ENCODE measurements at regions not wholly inside any gene's neighbourhood (a gene's known extent, or its start where the extent isn't known, plus 50 kb on each side); places are given as distances from the start of the nearest gene placed in this dataset.

DNA sequence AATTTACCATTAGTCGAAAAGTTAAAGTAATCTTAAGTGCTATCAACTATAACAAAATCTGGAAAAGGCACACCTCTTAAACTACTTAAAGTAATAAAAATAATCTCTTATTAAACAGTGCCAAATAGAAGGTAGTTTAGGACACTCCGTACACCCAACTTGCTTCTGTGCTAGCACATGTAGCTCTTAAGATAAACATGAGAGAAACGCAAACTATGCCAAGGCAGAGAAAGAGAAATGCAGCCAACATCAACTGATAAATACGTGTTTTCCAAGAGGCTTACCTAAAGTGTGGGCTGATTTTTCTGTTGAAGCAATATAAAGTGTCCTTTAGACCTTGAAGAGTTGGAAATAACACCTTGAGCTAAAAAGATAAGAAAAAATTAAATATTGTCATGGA is 480.6 kb upstream of the DAB2 start:
- Mint-ChIP-seq H3K27me3 (peaks cover 37 to 40% of the 10 kb centered on the region in 2 donors), H3K4me1 (no peaks in the 10 kb centered on the region), H3K4me3 (no peak overlapping the region), H3K9me3 (peaks cover 0 to 7% (median 6%) of the 10 kb centered on the region in 3 donors), H3K27ac (no peak overlapping the region), H3K36me3 (no peaks in the 10 kb centered on the region)
- no peak for DNase-seq
- WGBS (ENCODE audit: insufficient coverage): 100% methylated on average over 1 of the region's 4 CpGs
- Histone ChIP-seq H3K4me3 (ENCODE audit: control insufficient read depth in 1 of 2, extremely low read depth in 1 of 2, low read length in 1 of 2) (no peak overlapping the region), H3K36me3 (ENCODE audit: control insufficient read depth in 2 of 2, extremely low read depth in 1 of 2, insufficient read depth in 1 of 2, low read length in 1 of 2) (no peaks in the 10 kb centered on the region), H3K4me1 (ENCODE audit: control insufficient read depth in 1 of 2, extremely low read depth in 1 of 2, insufficient read depth in 2 of 2, low read length in 2 of 2) (no peaks in the 10 kb centered on the region), H3K9me3 (no peaks in the 10 kb centered on the region), H3K27me3 (replicated peaks in 1 of 2; ENCODE audit: control insufficient read depth in 2 of 2, extremely low read depth in 1 of 2, insufficient read depth in 2 of 2, low read length in 1 of 2) (peaks cover 0 to 12% of the 10 kb centered on the region in 2 experiments), H3K27ac (ENCODE audit: low read length) (no peak overlapping the region)
- ChIA-PET POLR2A (no interaction called here), CTCF (no interaction called here)
- no peak for ATAC-seq (replicated peaks in 1 of 4)

- Mint-ChIP-seq H3K27me3 (peaks cover 30 to 36% of the 10 kb centered on the region in 2 donors), H3K36me3 (no peaks in the 10 kb centered on the region), H3K27ac (no peak overlapping the region), H3K4me3 (no peak overlapping the region), H3K9me3 (no peaks in the 10 kb centered on the region), H3K4me1 (no peaks in the 10 kb centered on the region)
- Histone ChIP-seq H3K4me3 (ENCODE audit: control insufficient read depth in 1 of 2, extremely low read depth in 1 of 2, low read length in 1 of 2) (no peak overlapping the region), H3K36me3 (ENCODE audit: control insufficient read depth in 2 of 2, extremely low read depth in 1 of 2, insufficient read depth in 1 of 2, low read length in 1 of 2) (no peaks in the 10 kb centered on the region), H3K27me3 (replicated peaks in 1 of 2; ENCODE audit: control insufficient read depth in 2 of 2, extremely low read depth in 1 of 2, insufficient read depth in 2 of 2, low read length in 1 of 2) (peaks cover 0 to 9% of the 10 kb centered on the region in 2 experiments), H3K27ac (ENCODE audit: low read length) (no peak overlapping the region), H3K9me3 (no peaks in the 10 kb centered on the region), H3K4me1 (ENCODE audit: control insufficient read depth in 1 of 2, extremely low read depth in 1 of 2, insufficient read depth in 2 of 2, low read length in 2 of 2) (no peaks in the 10 kb centered on the region)
- CTCF ChIA-PET: no interaction called here
- POLR2A ChIA-PET: no interaction called here
- DNase-seq (no peak), ATAC-seq (replicated peaks in 1 of 4) (no peak)
- WGBS (ENCODE audit: insufficient coverage): 100% methylated on average over 1 of the region's 2 CpGs
These were observed 477.8 kb upstream of the DAB2 start for GRCh38 chr5:39902626-39903025.

- no peaks in the 10 kb centered on the region for H3K9me3 ChIP-seq
- no peak for DNase-seq
- no peak for ATAC-seq (replicated peaks in 1 of 4)
- no peak overlapping the region for H3K27ac ChIP-seq (ENCODE audit: low read length)
- H3K4me1 ChIP-seq (ENCODE audit: control insufficient read depth in 1 of 2, extremely low read depth in 1 of 2, insufficient read depth in 2 of 2, low read length in 2 of 2): no peaks in the 10 kb centered on the region
- ChIA-PET POLR2A (no interaction called here), CTCF (no interaction called here)
- peaks cover 13 to 26% of the 10 kb centered on the region in 2 donors for H3K27me3 Mint-ChIP-seq
- H3K4me3 ChIP-seq (ENCODE audit: control insufficient read depth in 1 of 2, extremely low read depth in 1 of 2, low read length in 1 of 2): no peak overlapping the region
- no peak overlapping the region for H3K4me3 Mint-ChIP-seq
- no peaks in the 10 kb centered on the region for H3K36me3 ChIP-seq (ENCODE audit: control insufficient read depth in 2 of 2, extremely low read depth in 1 of 2, insufficient read depth in 1 of 2, low read length in 1 of 2)
- no peaks in the 10 kb centered on the region for H3K36me3 Mint-ChIP-seq
- H3K9me3 Mint-ChIP-seq: no peaks in the 10 kb centered on the region
- peaks cover 0 to 2% of the 10 kb centered on the region in 2 experiments for H3K27me3 ChIP-seq (replicated peaks in 1 of 2; ENCODE audit: control insufficient read depth in 2 of 2, extremely low read depth in 1 of 2, insufficient read depth in 2 of 2, low read length in 1 of 2)
- H3K27ac Mint-ChIP-seq: no peak overlapping the region
- no peaks in the 10 kb centered on the region for H3K4me1 Mint-ChIP-seq
- WGBS (ENCODE audit: insufficient coverage): no CpG with 5 or more reads among the region's 1 CpG
These were observed 474.0 kb upstream of the DAB2 start for GRCh38 chr5:39898731-39899130.

DNA sequence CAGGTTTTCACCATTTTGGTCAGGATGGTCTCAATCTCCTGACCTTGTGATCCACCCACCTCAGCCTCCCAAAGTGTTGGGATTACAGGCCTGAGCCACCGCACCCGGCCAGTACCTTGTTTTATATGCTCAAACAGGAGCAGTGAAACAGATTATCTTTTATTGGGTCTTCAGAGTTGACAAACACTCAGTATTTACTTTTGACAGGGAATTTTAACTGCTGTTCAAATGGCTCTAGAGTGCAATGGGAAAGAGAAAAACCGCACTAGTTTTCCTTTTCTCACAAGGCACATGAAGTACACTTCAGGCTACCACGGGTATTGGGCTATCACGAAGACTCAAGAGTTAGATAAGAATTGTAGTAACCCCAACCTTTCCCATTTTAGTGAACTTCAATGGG is 471.9 kb upstream of the DAB2 start:
- Mint-ChIP-seq H3K4me3 (no peak overlapping the region), H3K27me3 (peaks cover 3 to 18% of the 10 kb centered on the region in 2 donors), H3K36me3 (no peaks in the 10 kb centered on the region), H3K9me3 (no peaks in the 10 kb centered on the region), H3K4me1 (no peaks in the 10 kb centered on the region), H3K27ac (no peak overlapping the region)
- Histone ChIP-seq H3K27me3 (replicated peaks in 1 of 2; ENCODE audit: control insufficient read depth in 2 of 2, extremely low read depth in 1 of 2, insufficient read depth in 2 of 2, low read length in 1 of 2) (no peaks in the 10 kb centered on the region), H3K4me1 (ENCODE audit: control insufficient read depth in 1 of 2, extremely low read depth in 1 of 2, insufficient read depth in 2 of 2, low read length in 2 of 2) (no peaks in the 10 kb centered on the region), H3K27ac (ENCODE audit: low read length) (no peak overlapping the region), H3K9me3 (no peaks in the 10 kb centered on the region), H3K36me3 (ENCODE audit: control insufficient read depth in 2 of 2, extremely low read depth in 1 of 2, insufficient read depth in 1 of 2, low read length in 1 of 2) (no peaks in the 10 kb centered on the region), H3K4me3 (ENCODE audit: control insufficient read depth in 1 of 2, extremely low read depth in 1 of 2, low read length in 1 of 2) (no peak overlapping the region)
- no CpG with 5 or more reads among the region's 5 CpGs for WGBS (ENCODE audit: insufficient coverage)
- ChIA-PET POLR2A (no interaction called here), CTCF (no interaction called here)
- DNase-seq (no peak), ATAC-seq (replicated peaks in 1 of 4) (no peak)

DNA sequence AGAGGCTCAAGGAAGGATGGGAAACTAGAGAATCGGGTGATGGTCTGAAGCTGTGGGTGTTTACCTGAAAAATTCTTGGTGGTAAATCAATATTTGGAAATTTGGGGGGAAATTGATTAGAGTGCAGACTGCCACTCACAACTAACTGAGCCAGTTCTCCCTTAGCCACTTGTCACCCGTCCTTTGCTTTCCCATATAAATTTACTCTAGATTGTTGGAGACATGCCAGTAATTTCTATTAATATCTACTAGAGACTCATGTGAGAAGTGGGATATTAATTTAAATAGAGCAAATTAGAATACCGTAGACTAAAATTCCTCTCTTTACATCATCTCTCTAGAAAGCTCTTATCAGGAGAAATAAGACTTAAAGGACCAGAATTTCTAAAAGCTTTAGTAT is 471.3 kb upstream of the DAB2 start:
- WGBS (ENCODE audit: insufficient coverage): no CpG with 5 or more reads among the region's 3 CpGs
- Mint-ChIP-seq H3K27ac (no peak overlapping the region), H3K9me3 (no peaks in the 10 kb centered on the region), H3K36me3 (no peaks in the 10 kb centered on the region), H3K4me3 (no peak overlapping the region), H3K27me3 (peaks cover 3 to 17% of the 10 kb centered on the region in 2 donors), H3K4me1 (no peaks in the 10 kb centered on the region)
- no peaks in the 10 kb centered on the region for H3K27me3 ChIP-seq (replicated peaks in 1 of 2; ENCODE audit: control insufficient read depth in 2 of 2, extremely low read depth in 1 of 2, insufficient read depth in 2 of 2, low read length in 1 of 2)
- no peaks in the 10 kb centered on the region for H3K4me1 ChIP-seq (ENCODE audit: control insufficient read depth in 1 of 2, extremely low read depth in 1 of 2, insufficient read depth in 2 of 2, low read length in 2 of 2)
- DNase-seq (no peak), ATAC-seq (replicated peaks in 1 of 4) (no peak)
- no peak overlapping the region for H3K27ac ChIP-seq (ENCODE audit: low read length)
- ChIA-PET CTCF (no interaction called here), POLR2A (no interaction called here)
- no peak overlapping the region for H3K4me3 ChIP-seq (ENCODE audit: control insufficient read depth in 1 of 2, extremely low read depth in 1 of 2, low read length in 1 of 2)
- no peaks in the 10 kb centered on the region for H3K36me3 ChIP-seq (ENCODE audit: control insufficient read depth in 2 of 2, extremely low read depth in 1 of 2, insufficient read depth in 1 of 2, low read length in 1 of 2)
- no peaks in the 10 kb centered on the region for H3K9me3 ChIP-seq

DNA sequence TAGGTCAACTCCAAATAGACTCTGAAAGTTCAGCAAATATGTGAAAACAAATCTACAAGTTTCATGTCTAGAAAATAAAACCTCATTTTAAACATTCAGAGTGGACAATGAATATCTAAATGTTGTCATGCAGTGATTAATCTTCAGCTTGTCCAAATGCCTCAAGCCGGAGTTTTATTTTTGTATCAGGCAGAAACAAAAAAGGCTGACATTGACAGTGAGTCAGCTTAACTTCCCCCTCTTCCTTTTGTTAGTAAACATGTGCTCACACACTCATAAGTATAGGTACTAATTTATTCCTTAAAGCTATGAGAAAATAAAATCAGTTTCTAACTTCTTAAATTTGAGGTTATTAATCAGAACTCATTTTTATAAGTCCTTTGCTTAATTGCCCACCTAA is 467.9 kb upstream of the DAB2 start:
- Mint-ChIP-seq H3K27me3 (peaks cover 0 to 16% of the 10 kb centered on the region in 2 donors), H3K27ac (no peak overlapping the region), H3K9me3 (no peaks in the 10 kb centered on the region), H3K4me3 (no peak overlapping the region), H3K36me3 (no peaks in the 10 kb centered on the region), H3K4me1 (no peaks in the 10 kb centered on the region)
- no peak overlapping the region for H3K27ac ChIP-seq (ENCODE audit: low read length)
- no CpG with 5 or more reads among the region's 1 CpG for WGBS (ENCODE audit: insufficient coverage)
- DNase-seq (no peak), ATAC-seq (replicated peaks in 1 of 4) (no peak)
- H3K36me3 ChIP-seq (ENCODE audit: control insufficient read depth in 2 of 2, extremely low read depth in 1 of 2, insufficient read depth in 1 of 2, low read length in 1 of 2): no peaks in the 10 kb centered on the region
- CTCF ChIA-PET: no interaction called here
- no peak overlapping the region for H3K4me3 ChIP-seq (ENCODE audit: control insufficient read depth in 1 of 2, extremely low read depth in 1 of 2, low read length in 1 of 2)
- H3K4me1 ChIP-seq (ENCODE audit: control insufficient read depth in 1 of 2, extremely low read depth in 1 of 2, insufficient read depth in 2 of 2, low read length in 2 of 2): no peaks in the 10 kb centered on the region
- H3K9me3 ChIP-seq: no peaks in the 10 kb centered on the region
- no peaks in the 10 kb centered on the region for H3K27me3 ChIP-seq (replicated peaks in 1 of 2; ENCODE audit: control insufficient read depth in 2 of 2, extremely low read depth in 1 of 2, insufficient read depth in 2 of 2, low read length in 1 of 2)
- POLR2A ChIA-PET: no interaction called here

DNA sequence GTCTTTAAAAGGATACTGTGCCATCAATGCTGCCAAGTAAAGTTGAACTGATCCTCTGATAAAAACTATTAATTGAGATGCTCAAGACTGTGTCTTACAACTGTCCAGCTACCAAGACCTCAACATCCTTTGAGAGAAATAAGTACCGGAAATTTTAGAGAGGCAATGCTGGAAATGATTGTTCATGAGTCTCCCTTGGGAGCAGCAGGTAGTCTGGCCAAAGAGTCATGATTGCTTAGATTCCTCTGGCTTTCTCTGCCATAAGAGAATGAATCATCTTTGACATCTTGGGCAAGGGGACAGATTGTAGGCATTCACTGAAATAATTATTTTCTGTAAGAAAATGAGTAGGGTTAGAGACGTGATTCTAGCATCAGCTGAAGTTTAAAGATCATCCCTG is 466.6 kb upstream of the DAB2 start:
- H3K36me3 Mint-ChIP-seq: no peaks in the 10 kb centered on the region
- peaks cover 0 to 16% of the 10 kb centered on the region in 2 donors for H3K27me3 Mint-ChIP-seq
- CTCF ChIA-PET: no interaction called here
- peaks cover 0 to 6% (median 3%) of the 10 kb centered on the region in 3 donors for H3K9me3 Mint-ChIP-seq
- H3K4me3 Mint-ChIP-seq: no peak overlapping the region
- no peaks in the 10 kb centered on the region for H3K4me1 Mint-ChIP-seq
- no peak overlapping the region for H3K4me3 ChIP-seq (ENCODE audit: control insufficient read depth in 1 of 2, extremely low read depth in 1 of 2, low read length in 1 of 2)
- POLR2A ChIA-PET: no interaction called here
- no peaks in the 10 kb centered on the region for H3K9me3 ChIP-seq
- no peak for DNase-seq
- H3K27me3 ChIP-seq (replicated peaks in 1 of 2; ENCODE audit: control insufficient read depth in 2 of 2, extremely low read depth in 1 of 2, insufficient read depth in 2 of 2, low read length in 1 of 2): no peaks in the 10 kb centered on the region
- no peak for ATAC-seq (replicated peaks in 1 of 4)
- H3K27ac Mint-ChIP-seq: no peak overlapping the region
- 83% methylated on average over 2 of the region's 2 CpGs for WGBS (ENCODE audit: insufficient coverage)
- H3K27ac ChIP-seq (ENCODE audit: low read length): no peak overlapping the region
- no peaks in the 10 kb centered on the region for H3K4me1 ChIP-seq (ENCODE audit: control insufficient read depth in 1 of 2, extremely low read depth in 1 of 2, insufficient read depth in 2 of 2, low read length in 2 of 2)
- H3K36me3 ChIP-seq (ENCODE audit: control insufficient read depth in 2 of 2, extremely low read depth in 1 of 2, insufficient read depth in 1 of 2, low read length in 1 of 2): no peaks in the 10 kb centered on the region

All from T-cell (primary cell).